Limb (tissue), 2 donors: ENCODE measurements at regions not wholly inside any gene's neighbourhood (a gene's known extent, or its start where the extent isn't known, plus 50 kb on each side); places are given as distances from the start of the nearest gene placed in this dataset.
"Not testable (repeated sequence)": the region's sequence is repeated elsewhere in the genome, so short reads cannot be mapped to it uniquely, and the experiment has no call there.

Source experiments
- DNase-seq, 2 donors: peaks; one replicate each; pipeline ENCODE4 v3.0.0-alpha.2; 2016; ENCODE audit errors: extremely low spot score in 2 of 2

- DNase-seq = no peak
These were observed 50.7 kb upstream of the TNFSF4 start for GRCh38 chr1:173257805-173258204.

- peak in 1 of 2 donors; percentile 28 for DNase-seq
These were observed 51.5 kb upstream of the TNFSF4 start for GRCh38 chr1:173258479-173259264.

- DNase-seq = not testable (repeated sequence)
These were observed 53.2 kb upstream of the TNFSF4 start for GRCh38 chr1:173260329-173260728.

GRCh38 chr1:173266841-173267240, 59.7 kb upstream of the TNFSF4 start:
- DNase-seq = no peak

GRCh38 chr1:173267453-173267945, 60.4 kb upstream of the TNFSF4 start:
- no peak for DNase-seq

GRCh38 chr1:173268261-173268660, 61.1 kb upstream of the TNFSF4 start:
- DNase-seq = no peak

- DNase-seq = no peak
These were observed 61.7 kb upstream of the TNFSF4 start for GRCh38 chr1:173268786-173269277.

- DNase-seq = no peak
These were observed 62.5 kb upstream of the TNFSF4 start for GRCh38 chr1:173269490-173270230.

GRCh38 chr1:173270243-173270642, 63.1 kb upstream of the TNFSF4 start:
- DNase-seq = no peak

- not testable (repeated sequence) for DNase-seq
These were observed 63.9 kb upstream of the TNFSF4 start for GRCh38 chr1:173271021-173271420.

GRCh38 chr1:173275496-173275895, 68.4 kb upstream of the TNFSF4 start:
- no peak for DNase-seq

- DNase-seq = no peak
These were observed 70.0 kb upstream of the TNFSF4 start for GRCh38 chr1:173276922-173277800.

GRCh38 chr1:173280899-173281660, 73.9 kb upstream of the TNFSF4 start:
- DNase-seq = no peak

- DNase-seq = no peak
These were observed 77.9 kb upstream of the TNFSF4 start for GRCh38 chr1:173285048-173285447.

GRCh38 chr1:173287785-173288184, 80.7 kb upstream of the TNFSF4 start:
- DNase-seq = no peak

- no peak for DNase-seq
These were observed 86.6 kb upstream of the TNFSF4 start for GRCh38 chr1:173293756-173294155.

GRCh38 chr1:173294843-173295242, 87.7 kb upstream of the TNFSF4 start:
- no peak for DNase-seq

GRCh38 chr1:173295391-173295790, 88.3 kb upstream of the TNFSF4 start:
- no peak for DNase-seq

GRCh38 chr1:173295995-173296394, 88.9 kb upstream of the TNFSF4 start:
- DNase-seq = no peak

- DNase-seq = no peak
These were observed 90.8 kb upstream of the TNFSF4 start for GRCh38 chr1:173297798-173298391.
